ENCODE measurements at regions not wholly inside any gene's neighbourhood (a gene's known extent, or its start where the extent isn't known, plus 50 kb on each side); places are given as distances from the start of the nearest gene placed in this dataset.

GRCh38 chr12:92278378-92278828, 132.8 kb upstream of the BTG1 start:
- intact Hi-C loops (cut with micrococcal nuclease; ENCODE audit: unreplicated experiment) = no loop called here

GRCh38 chr12:92277795-92278194, 132.1 kb upstream of the BTG1 start:
- BruUV-seq (replicated peaks) = no TSS peak
- Histone ChIP-seq H3K79me2 (ENCODE audit: insufficient read depth, low read depth, low read length) (no peaks in the 10 kb centered on the region), H3K36me3 (ENCODE audit: insufficient read depth, low read length) (no peaks in the 10 kb centered on the region), H3K4me3 (ENCODE audit: low read depth, low read length, poor library complexity, severe bottlenecking) (no peak overlapping the region), H2AFZ (ENCODE audit: low read length) (no peak overlapping the region), H4K20me1 (ENCODE audit: insufficient read depth, low read length) (no peaks in the 10 kb centered on the region), H3K27ac (ENCODE audit: low read depth, low read length, poor library complexity, severe bottlenecking) (no peak overlapping the region), H3K9me3 (ENCODE audit: low read length) (no peaks in the 10 kb centered on the region), H3K4me2 (ENCODE audit: low read length) (no peak overlapping the region), H3K4me1 (ENCODE audit: insufficient read depth, low read length, poor library complexity, severe bottlenecking) (no peaks in the 10 kb centered on the region), H3K9me2 (ENCODE audit: insufficient read depth, low read length) (no peaks in the 10 kb centered on the region)
- intact Hi-C loops (cut with micrococcal nuclease; ENCODE audit: unreplicated experiment) = no loop called here
- CTCF ChIA-PET (ENCODE audit: unreplicated experiment) = no interaction called here
- DNase-seq (ENCODE audit: low spot score) = no peak
- POLR2A ChIA-PET = no interaction called here
- TF ChIP-seq CTCF (conservative IDR thresholded peaks at IDR 0.05; ENCODE audit: low read length) = no peak
- TF ChIP-seq EZH2phosphoT487 (IDR thresholded peaks at IDR 0.05; ENCODE audit: borderline replicate concordance, low read depth, low read length) = no peak

More at GRCh38 chr12:92278378-92278828, 132.8 kb upstream of the BTG1 start:
- H3K4me3 ChIP-seq (ENCODE audit: low read depth, low read length, poor library complexity, severe bottlenecking) = no peak overlapping the region
- ChIA-PET POLR2A (interaction anchor here (0.5 to 1.7 kb wide), 4 partner anchors 8 to 166 kb away, joined by 3 to 5 read pairs (median 4); no protein-coding TSS in a partner anchor), CTCF (ENCODE audit: unreplicated experiment) (no interaction called here)
- no peak overlapping the region for H3K4me2 ChIP-seq (ENCODE audit: low read length)
- H3K4me1 ChIP-seq (ENCODE audit: insufficient read depth, low read length, poor library complexity, severe bottlenecking) = no peaks in the 10 kb centered on the region
- no peaks in the 10 kb centered on the region for H3K36me3 ChIP-seq (ENCODE audit: insufficient read depth, low read length)
- BruUV-seq (replicated peaks) = no TSS peak
- H3K9me3 ChIP-seq (ENCODE audit: low read length) = no peaks in the 10 kb centered on the region
- H4K20me1 ChIP-seq (ENCODE audit: insufficient read depth, low read length) = no peaks in the 10 kb centered on the region
- no peak for DNase-seq (ENCODE audit: low spot score)
- H3K9me2 ChIP-seq (ENCODE audit: insufficient read depth, low read length) = no peaks in the 10 kb centered on the region
- H2AFZ ChIP-seq (ENCODE audit: low read length) = no peak overlapping the region
- TF ChIP-seq CTCF (conservative IDR thresholded peaks at IDR 0.05; ENCODE audit: low read length) (no peak), EZH2phosphoT487 (IDR thresholded peaks at IDR 0.05; ENCODE audit: borderline replicate concordance, low read depth, low read length) (no peak)
- no peaks in the 10 kb centered on the region for H3K79me2 ChIP-seq (ENCODE audit: insufficient read depth, low read depth, low read length)
- no peak overlapping the region for H3K27ac ChIP-seq (ENCODE audit: low read depth, low read length, poor library complexity, severe bottlenecking)

- intact Hi-C loops (cut with micrococcal nuclease; ENCODE audit: unreplicated experiment) = no loop called here
These were observed 130.6 kb upstream of the BTG1 start for GRCh38 chr12:92276276-92276675.

More at GRCh38 chr12:92276276-92276675, 130.6 kb upstream of the BTG1 start:
- no peaks in the 10 kb centered on the region for H4K20me1 ChIP-seq (ENCODE audit: insufficient read depth, low read length)
- no TSS peak for BruUV-seq (replicated peaks)
- no peak for DNase-seq (ENCODE audit: low spot score)
- H3K9me2 ChIP-seq (ENCODE audit: insufficient read depth, low read length) = no peaks in the 10 kb centered on the region
- no peak overlapping the region for H2AFZ ChIP-seq (ENCODE audit: low read length)
- H3K36me3 ChIP-seq (ENCODE audit: insufficient read depth, low read length) = no peaks in the 10 kb centered on the region
- no peaks in the 10 kb centered on the region for H3K9me3 ChIP-seq (ENCODE audit: low read length)
- no peaks in the 10 kb centered on the region for H3K4me1 ChIP-seq (ENCODE audit: insufficient read depth, low read length, poor library complexity, severe bottlenecking)
- CTCF ChIA-PET (ENCODE audit: unreplicated experiment) = no interaction called here
- no peaks in the 10 kb centered on the region for H3K79me2 ChIP-seq (ENCODE audit: insufficient read depth, low read depth, low read length)
- H3K27ac ChIP-seq (ENCODE audit: low read depth, low read length, poor library complexity, severe bottlenecking) = no peak overlapping the region
- H3K4me3 ChIP-seq (ENCODE audit: low read depth, low read length, poor library complexity, severe bottlenecking) = no peak overlapping the region
- POLR2A ChIA-PET = interaction anchor here (0.6 to 1.8 kb wide), 5 partner anchors 12 to 716 kb away, joined by 3 to 7 read pairs (median 4); no protein-coding TSS in a partner anchor
- TF ChIP-seq CTCF (conservative IDR thresholded peaks at IDR 0.05; ENCODE audit: low read length) (no peak), EZH2phosphoT487 (IDR thresholded peaks at IDR 0.05; ENCODE audit: borderline replicate concordance, low read depth, low read length) (no peak)
- H3K4me2 ChIP-seq (ENCODE audit: low read length) = no peak overlapping the region

All from OCI-LY7 (cell line).